ENCODE measurements at regions not wholly inside any gene's neighbourhood (a gene's known extent, or its start where the extent isn't known, plus 50 kb on each side); places are given as distances from the start of the nearest gene placed in this dataset.

DNA sequence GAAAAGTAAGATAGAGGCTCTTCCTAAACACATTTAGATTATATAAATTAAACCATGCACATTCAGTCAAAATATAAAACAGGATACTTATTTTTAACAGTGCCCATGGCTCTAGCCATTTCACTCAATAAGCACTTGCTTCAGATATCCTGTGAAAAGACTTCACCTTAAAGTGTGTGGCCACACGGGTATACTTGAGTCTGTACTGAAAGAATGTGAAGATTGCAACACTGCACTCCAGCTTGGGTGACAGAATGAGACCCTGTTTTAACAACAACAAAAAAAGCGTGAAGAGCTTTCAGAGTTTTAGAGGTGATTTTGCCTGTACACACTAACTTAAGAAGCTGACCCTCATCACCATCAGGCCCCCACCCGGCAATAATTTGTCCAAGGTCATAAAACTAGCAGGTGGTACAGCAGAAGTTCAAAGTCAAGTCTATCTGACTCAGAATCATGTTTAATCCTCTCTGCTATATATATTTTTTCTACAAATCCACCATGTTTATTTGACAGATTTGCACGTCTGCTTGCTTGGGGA is 203.5 kb upstream of the GUCY1A2 start:
- Histone ChIP-seq H3K4me1 (ENCODE audit: control insufficient read depth, insufficient read depth, low read length) (no peaks in the 10 kb centered on the region), H3K27me3 (ENCODE audit: control insufficient read depth in 1 of 2, insufficient read depth in 2 of 2, low read length in 2 of 2) (no peaks in the 10 kb centered on the region), H3K27ac (ENCODE audit: low read length) (no peak overlapping the region), H3K36me3 (ENCODE audit: control insufficient read depth in 2 of 2, insufficient read depth in 2 of 2, low read length in 2 of 2) (no peaks in the 10 kb centered on the region), H3K4me3 (ENCODE audit: low read length in 2 of 2) (no peak overlapping the region), H3K9ac (ENCODE audit: low read length in 2 of 2) (no peak overlapping the region), H3K9me3 (ENCODE audit: control insufficient read depth in 2 of 2, low read length in 2 of 2) (no peaks in the 10 kb centered on the region)

DNA sequence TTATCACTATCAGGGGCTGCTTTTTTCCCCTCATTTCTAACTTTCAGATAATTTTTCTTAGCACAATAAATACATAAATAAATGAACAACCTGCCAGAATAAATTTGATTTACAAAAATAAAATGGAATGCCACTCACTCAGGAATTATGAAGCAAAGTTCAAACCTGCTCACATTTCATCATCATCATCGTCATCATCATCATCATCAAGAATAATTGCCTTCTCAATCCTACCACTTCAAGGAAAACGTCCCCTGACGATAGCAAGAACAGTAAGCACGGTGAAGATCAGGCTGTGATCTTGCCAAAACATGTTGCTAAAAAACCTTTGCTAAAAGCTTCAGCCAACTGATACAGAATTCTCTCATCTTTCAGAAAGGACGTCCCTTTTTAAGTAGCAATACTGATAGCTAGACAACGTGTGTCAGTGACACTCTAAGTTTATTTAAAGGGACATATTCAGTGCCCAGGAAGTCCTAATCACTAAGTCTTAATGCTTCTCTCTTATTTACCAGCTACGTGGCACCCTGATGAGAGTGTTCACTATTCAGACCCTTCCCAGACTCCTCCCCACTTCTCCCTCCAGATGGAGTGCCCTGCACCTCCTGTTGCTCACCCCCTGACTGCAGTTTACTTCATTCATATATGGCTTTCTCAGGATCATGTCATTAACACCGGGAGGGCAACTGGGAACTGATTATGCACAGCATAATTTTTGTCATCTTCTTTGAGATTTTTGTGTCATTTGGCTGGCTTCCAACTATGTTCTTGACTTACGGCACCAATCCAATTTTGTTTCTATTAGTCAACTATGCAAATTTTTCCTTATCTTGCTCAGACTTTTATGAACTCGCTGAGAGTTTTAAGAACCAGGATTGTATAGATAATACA is 200.1 kb upstream of the GUCY1A2 start:
- H3K4me1 ChIP-seq (ENCODE audit: control insufficient read depth, insufficient read depth, low read length), result no peaks in the 10 kb centered on the region
- H3K9me3 ChIP-seq (ENCODE audit: control insufficient read depth in 2 of 2, low read length in 2 of 2), result no peaks in the 10 kb centered on the region
- no peaks in the 10 kb centered on the region for H3K36me3 ChIP-seq (ENCODE audit: control insufficient read depth in 2 of 2, insufficient read depth in 2 of 2, low read length in 2 of 2)
- no peak overlapping the region for H3K9ac ChIP-seq (ENCODE audit: low read length in 2 of 2)
- H3K27ac ChIP-seq (ENCODE audit: low read length), result no peak overlapping the region
- no peak overlapping the region for H3K4me3 ChIP-seq (ENCODE audit: low read length in 2 of 2)
- H3K27me3 ChIP-seq (ENCODE audit: control insufficient read depth in 1 of 2, insufficient read depth in 2 of 2, low read length in 2 of 2), result no peaks in the 10 kb centered on the region

DNA sequence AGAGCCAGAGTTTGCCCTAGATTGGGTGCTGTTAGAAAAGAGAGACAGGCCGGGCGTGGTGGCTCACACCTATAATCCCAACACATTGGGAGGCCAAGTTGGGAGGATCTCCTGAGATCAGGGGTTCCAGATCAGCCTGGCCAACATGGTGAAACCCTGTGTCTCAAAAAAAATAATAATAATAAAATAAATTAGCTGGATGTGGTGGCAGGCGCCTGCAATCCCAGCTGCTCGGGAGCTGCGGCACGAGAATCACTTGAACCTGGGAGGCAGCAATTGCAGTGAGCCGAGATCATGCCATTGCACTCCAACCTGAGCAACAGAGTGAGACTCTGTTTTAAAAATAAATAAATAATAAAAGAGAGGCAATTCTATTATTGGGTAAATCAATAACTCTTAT is 199.2 kb upstream of the GUCY1A2 start:
- Histone ChIP-seq H3K9ac (ENCODE audit: low read length in 2 of 2) (no peak overlapping the region), H3K36me3 (ENCODE audit: control insufficient read depth in 2 of 2, insufficient read depth in 2 of 2, low read length in 2 of 2) (no peaks in the 10 kb centered on the region), H3K9me3 (ENCODE audit: control insufficient read depth in 2 of 2, low read length in 2 of 2) (no peaks in the 10 kb centered on the region), H3K27me3 (ENCODE audit: control insufficient read depth in 1 of 2, insufficient read depth in 2 of 2, low read length in 2 of 2) (no peaks in the 10 kb centered on the region), H3K4me3 (ENCODE audit: low read length in 2 of 2) (no peak overlapping the region), H3K4me1 (ENCODE audit: control insufficient read depth, insufficient read depth, low read length) (no peaks in the 10 kb centered on the region), H3K27ac (ENCODE audit: low read length) (no peak overlapping the region)

GRCh38 chr11:107215010-107215409 is 196.7 kb upstream of the GUCY1A2 start:
- no peak overlapping the region for H3K27ac ChIP-seq (ENCODE audit: low read length)
- H3K36me3 ChIP-seq (ENCODE audit: control insufficient read depth in 2 of 2, insufficient read depth in 2 of 2, low read length in 2 of 2), result no peaks in the 10 kb centered on the region
- H3K27me3 ChIP-seq (ENCODE audit: control insufficient read depth in 1 of 2, insufficient read depth in 2 of 2, low read length in 2 of 2), result no peaks in the 10 kb centered on the region
- no peaks in the 10 kb centered on the region for H3K9me3 ChIP-seq (ENCODE audit: control insufficient read depth in 2 of 2, low read length in 2 of 2)
- H3K4me1 ChIP-seq (ENCODE audit: control insufficient read depth, insufficient read depth, low read length), result no peaks in the 10 kb centered on the region
- no peak overlapping the region for H3K4me3 ChIP-seq (ENCODE audit: low read length in 2 of 2)
- no peak overlapping the region for H3K9ac ChIP-seq (ENCODE audit: low read length in 2 of 2)

DNA sequence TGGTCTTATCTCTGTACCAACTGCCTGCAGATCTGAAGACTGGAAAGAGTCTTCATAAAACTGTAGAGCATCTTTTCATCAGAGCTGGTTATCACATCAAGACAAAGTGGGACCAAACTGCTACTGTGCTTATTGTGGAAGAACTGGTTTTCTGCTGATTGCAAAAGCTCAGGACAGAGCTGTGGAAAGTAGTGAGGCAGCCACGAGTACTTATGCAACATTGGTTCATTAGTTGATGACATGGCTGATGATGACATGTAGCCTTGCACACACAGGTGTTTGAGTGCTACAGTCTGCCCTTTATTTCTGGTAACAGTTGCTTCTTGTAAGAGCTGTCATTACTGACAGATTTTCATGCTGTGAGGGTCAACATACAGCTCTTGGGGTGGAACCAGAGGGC is 185.4 kb upstream of the GUCY1A2 start:
- H3K27me3 ChIP-seq (ENCODE audit: control insufficient read depth in 1 of 2, insufficient read depth in 2 of 2, low read length in 2 of 2), result no peaks in the 10 kb centered on the region
- H3K4me3 ChIP-seq (ENCODE audit: low read length in 2 of 2), result no peak overlapping the region
- H3K4me1 ChIP-seq (ENCODE audit: control insufficient read depth, insufficient read depth, low read length), result no peaks in the 10 kb centered on the region
- H3K36me3 ChIP-seq (ENCODE audit: control insufficient read depth in 2 of 2, insufficient read depth in 2 of 2, low read length in 2 of 2), result no peaks in the 10 kb centered on the region
- H3K27ac ChIP-seq (ENCODE audit: low read length), result no peak overlapping the region
- no peak overlapping the region for H3K9ac ChIP-seq (ENCODE audit: low read length in 2 of 2)
- H3K9me3 ChIP-seq (ENCODE audit: control insufficient read depth in 2 of 2, low read length in 2 of 2), result no peaks in the 10 kb centered on the region

DNA sequence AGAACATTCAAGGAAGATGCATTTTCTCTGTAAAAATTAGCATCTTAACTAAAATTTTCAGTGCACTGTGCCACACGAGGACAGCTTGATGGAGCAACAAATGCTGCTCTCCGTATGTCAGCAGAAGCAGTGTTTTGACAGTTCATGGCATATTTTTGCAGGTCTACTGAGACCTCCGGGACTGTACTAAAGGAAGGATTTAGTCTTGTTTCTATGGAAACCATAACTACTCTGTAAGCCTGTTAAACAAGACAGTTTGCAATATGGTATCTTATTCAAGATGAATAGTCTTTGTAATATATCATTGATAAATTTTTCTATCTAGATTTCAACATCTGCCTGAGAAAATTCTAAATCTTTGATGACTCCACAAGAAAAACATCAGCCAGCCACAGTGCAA is 184.0 kb upstream of the GUCY1A2 start:
- no peaks in the 10 kb centered on the region for H3K9me3 ChIP-seq (ENCODE audit: control insufficient read depth in 2 of 2, low read length in 2 of 2)
- H3K36me3 ChIP-seq (ENCODE audit: control insufficient read depth in 2 of 2, insufficient read depth in 2 of 2, low read length in 2 of 2), result no peaks in the 10 kb centered on the region
- no peak overlapping the region for H3K9ac ChIP-seq (ENCODE audit: low read length in 2 of 2)
- no peak overlapping the region for H3K27ac ChIP-seq (ENCODE audit: low read length)
- no peaks in the 10 kb centered on the region for H3K27me3 ChIP-seq (ENCODE audit: control insufficient read depth in 1 of 2, insufficient read depth in 2 of 2, low read length in 2 of 2)
- H3K4me3 ChIP-seq (ENCODE audit: low read length in 2 of 2), result no peak overlapping the region
- no peaks in the 10 kb centered on the region for H3K4me1 ChIP-seq (ENCODE audit: control insufficient read depth, insufficient read depth, low read length)

DNA sequence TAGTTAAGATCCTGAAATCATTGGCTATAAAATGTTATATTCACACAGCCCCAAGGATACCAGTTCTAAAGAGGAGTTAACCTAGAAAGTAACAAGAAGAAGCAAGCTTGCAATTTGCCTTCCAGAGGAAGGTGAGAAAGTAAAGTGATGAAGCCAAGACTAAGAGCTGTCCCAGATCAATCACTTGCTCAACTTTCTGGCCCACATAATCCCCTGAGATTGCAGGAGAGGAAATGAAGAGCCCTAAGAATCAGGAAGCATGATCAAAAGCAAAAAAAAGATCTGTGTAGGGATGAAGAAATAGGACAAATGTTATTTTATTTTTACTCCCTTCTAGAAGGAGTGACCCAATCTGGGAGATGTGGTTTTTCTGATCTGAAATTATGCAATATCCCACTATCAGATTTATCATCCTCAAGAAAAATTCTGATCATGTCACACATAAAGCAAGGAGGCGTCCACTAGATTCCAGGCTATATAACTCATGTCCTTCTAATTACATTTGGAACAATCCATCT is 180.3 kb upstream of the GUCY1A2 start:
- no peaks in the 10 kb centered on the region for H3K4me1 ChIP-seq (ENCODE audit: control insufficient read depth, insufficient read depth, low read length)

GRCh38 chr11:107197932-107198331 is 179.7 kb upstream of the GUCY1A2 start:
- Histone ChIP-seq H3K9me3 (ENCODE audit: control insufficient read depth in 2 of 2, low read length in 2 of 2) (peaks cover 0 to 2% of the 10 kb centered on the region in 2 donors), H3K4me1 (ENCODE audit: control insufficient read depth, insufficient read depth, low read length) (no peaks in the 10 kb centered on the region), H3K27me3 (ENCODE audit: control insufficient read depth in 1 of 2, insufficient read depth in 2 of 2, low read length in 2 of 2) (no peaks in the 10 kb centered on the region), H3K9ac (ENCODE audit: low read length in 2 of 2) (no peak overlapping the region), H3K4me3 (ENCODE audit: low read length in 2 of 2) (no peak overlapping the region), H3K27ac (ENCODE audit: low read length) (no peak overlapping the region), H3K36me3 (ENCODE audit: control insufficient read depth in 2 of 2, insufficient read depth in 2 of 2, low read length in 2 of 2) (no peaks in the 10 kb centered on the region)

More for the DNA sequence above, 180.3 kb upstream of the GUCY1A2 start:
- Histone ChIP-seq H3K27ac (ENCODE audit: low read length) (no peak overlapping the region), H3K9ac (ENCODE audit: low read length in 2 of 2) (no peak overlapping the region), H3K9me3 (ENCODE audit: control insufficient read depth in 2 of 2, low read length in 2 of 2) (no peaks in the 10 kb centered on the region), H3K36me3 (ENCODE audit: control insufficient read depth in 2 of 2, insufficient read depth in 2 of 2, low read length in 2 of 2) (no peaks in the 10 kb centered on the region), H3K27me3 (ENCODE audit: control insufficient read depth in 1 of 2, insufficient read depth in 2 of 2, low read length in 2 of 2) (no peaks in the 10 kb centered on the region), H3K4me3 (ENCODE audit: low read length in 2 of 2) (no peak overlapping the region)

GRCh38 chr11:107196732-107197131 is 178.5 kb upstream of the GUCY1A2 start:
- Histone ChIP-seq H3K9me3 (ENCODE audit: control insufficient read depth in 2 of 2, low read length in 2 of 2) (peaks cover 0 to 4% of the 10 kb centered on the region in 2 donors), H3K36me3 (ENCODE audit: control insufficient read depth in 2 of 2, insufficient read depth in 2 of 2, low read length in 2 of 2) (no peaks in the 10 kb centered on the region), H3K4me3 (ENCODE audit: low read length in 2 of 2) (no peak overlapping the region), H3K4me1 (ENCODE audit: control insufficient read depth, insufficient read depth, low read length) (no peaks in the 10 kb centered on the region), H3K27ac (ENCODE audit: low read length) (no peak overlapping the region), H3K27me3 (ENCODE audit: control insufficient read depth in 1 of 2, insufficient read depth in 2 of 2, low read length in 2 of 2) (no peaks in the 10 kb centered on the region), H3K9ac (ENCODE audit: low read length in 2 of 2) (no peak overlapping the region)

- Histone ChIP-seq H3K9me3 (ENCODE audit: control insufficient read depth in 2 of 2, low read length in 2 of 2) (no peaks in the 10 kb centered on the region), H3K4me3 (ENCODE audit: low read length in 2 of 2) (no peak overlapping the region), H3K27ac (ENCODE audit: low read length) (no peak overlapping the region), H3K36me3 (ENCODE audit: control insufficient read depth in 2 of 2, insufficient read depth in 2 of 2, low read length in 2 of 2) (no peaks in the 10 kb centered on the region), H3K9ac (ENCODE audit: low read length in 2 of 2) (no peak overlapping the region), H3K27me3 (ENCODE audit: control insufficient read depth in 1 of 2, insufficient read depth in 2 of 2, low read length in 2 of 2) (no peaks in the 10 kb centered on the region), H3K4me1 (ENCODE audit: control insufficient read depth, insufficient read depth, low read length) (no peaks in the 10 kb centered on the region)
Measured at GRCh38 chr11:107184986-107185385, 166.7 kb upstream of the GUCY1A2 start.

DNA sequence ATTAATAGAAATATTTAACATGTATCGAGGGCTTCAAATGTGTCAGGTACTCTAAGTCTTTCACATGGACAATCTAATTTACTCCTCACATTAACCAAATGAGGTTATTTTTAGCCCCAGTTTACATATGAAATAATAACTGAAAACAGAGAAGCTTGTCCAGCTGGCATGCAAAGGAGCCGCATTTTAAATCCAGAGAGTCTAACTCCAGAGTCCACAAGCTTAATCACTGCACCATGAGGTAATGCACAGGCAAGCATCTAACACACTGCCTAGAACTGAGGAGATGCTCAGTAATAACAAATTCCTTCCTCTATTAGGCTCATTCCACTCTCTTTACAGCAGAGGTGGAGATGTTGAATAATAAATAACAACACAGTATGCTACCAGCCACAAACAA is 165.7 kb upstream of the GUCY1A2 start:
- no peaks in the 10 kb centered on the region for H3K4me1 ChIP-seq (ENCODE audit: control insufficient read depth, insufficient read depth, low read length)
- H3K9ac ChIP-seq (ENCODE audit: low read length in 2 of 2), result no peak overlapping the region
- no peaks in the 10 kb centered on the region for H3K36me3 ChIP-seq (ENCODE audit: control insufficient read depth in 2 of 2, insufficient read depth in 2 of 2, low read length in 2 of 2)
- no peaks in the 10 kb centered on the region for H3K27me3 ChIP-seq (ENCODE audit: control insufficient read depth in 1 of 2, insufficient read depth in 2 of 2, low read length in 2 of 2)
- no peak overlapping the region for H3K4me3 ChIP-seq (ENCODE audit: low read length in 2 of 2)
- no peak overlapping the region for H3K27ac ChIP-seq (ENCODE audit: low read length)
- no peaks in the 10 kb centered on the region for H3K9me3 ChIP-seq (ENCODE audit: control insufficient read depth in 2 of 2, low read length in 2 of 2)

Data from stomach smooth muscle (tissue), 2 donors.